COLO668 (cell line): ENCODE measurements at regions not wholly inside any gene's neighbourhood (a gene's known extent, or its start where the extent isn't known, plus 50 kb on each side); places are given as distances from the start of the nearest gene placed in this dataset.

Experiments used
- DNase-seq: peaks from one replicate; lab custom pipeline; 2025; ENCODE audit not compliant: unreplicated experiment; lab: John Stamatoyannopoulos, UW

DNA sequence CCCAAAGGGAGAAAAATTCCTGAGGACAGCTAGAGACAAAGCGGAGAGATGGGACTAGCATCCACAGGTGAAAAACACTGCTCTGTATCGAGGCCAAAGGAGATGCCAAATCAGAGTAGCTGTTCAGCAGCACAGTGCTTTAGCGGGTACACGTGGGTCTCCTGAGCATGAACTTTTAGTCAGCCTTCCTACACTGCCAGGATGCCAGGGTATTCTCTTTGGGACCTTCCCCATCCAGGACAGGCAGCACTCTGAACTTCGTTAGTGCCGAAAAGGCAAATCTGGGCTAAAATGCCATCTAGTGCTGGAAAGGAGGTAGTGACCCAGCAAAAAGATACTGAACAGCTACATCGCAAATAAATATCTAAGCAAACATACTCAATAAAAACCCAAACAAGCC, 64.9 kb downstream of the C6orf58 start:
- peak; percentile 1 for DNase-seq
